SK-N-SH treated with all-trans-retinoic acid at 6 μM for 48 hours (cell line): ENCODE measurements at regions not wholly inside any gene's neighbourhood (a gene's known extent, or its start where the extent isn't known, plus 50 kb on each side); places are given as distances from the start of the nearest gene placed in this dataset.

Experiments
- ATAC-seq: fragments of 200-7000 bp; cut with Tn5 transposase; 3 replicates; pipeline ENCODE4 v1.9.1; 2020; ENCODE audit warnings: mild to moderate bottlenecking, moderate library complexity
- ARNTL ChIP-seq: fragments of 450-650 bp; formaldehyde crosslinking; IDR thresholded peaks from 2 replicates; pipeline ENCODE4 v1.5.0; 2020; ENCODE audit warnings: low read depth, mild to moderate bottlenecking, moderate library complexity, borderline replicate concordance
- BACH2 ChIP-seq: fragments of 250-450 bp; sonication (Bioruptor Pico); IDR thresholded peaks from 2 replicates; pipeline ENCODE4 v1.9.0; 2021; ENCODE audit warnings: mild to moderate bottlenecking, borderline replicate concordance
- CSDC2 ChIP-seq: fragments of 250-450 bp; sonication (Bioruptor Pico); IDR thresholded peaks from 2 replicates; pipeline ENCODE4 v1.5.0; 2020; ENCODE audit warnings: mild to moderate bottlenecking, moderate library complexity
- CSRNP3 ChIP-seq: fragments of 250-450 bp; sonication (Bioruptor Pico); IDR thresholded peaks from 2 replicates; pipeline ENCODE4 v1.5.1; 2021; ENCODE audit warnings: mild to moderate bottlenecking, moderate library complexity
- ESRRG ChIP-seq: fragments of 250-450 bp; sonication (Bioruptor Pico); IDR thresholded peaks from 2 replicates; pipeline ENCODE4 v1.6.1; 2021; ENCODE audit warnings: mild to moderate bottlenecking
- GLIS3 ChIP-seq: fragments of 250-450 bp; sonication (Bioruptor Pico); IDR thresholded peaks from 2 replicates; pipeline ENCODE4 v1.5.0; 2020; ENCODE audit warnings: mild to moderate bottlenecking, moderate library complexity
- ISL1 ChIP-seq: fragments of 250-450 bp; sonication (Bioruptor Pico); IDR thresholded peaks from 2 replicates; pipeline ENCODE4 v2.1.2; 2022; ENCODE audit warnings: mild to moderate bottlenecking, moderate library complexity
- OSR1 ChIP-seq: fragments of 250-450 bp; sonication (Bioruptor Pico); IDR thresholded peaks from 2 replicates; pipeline ENCODE4 v1.8.0; 2022; ENCODE audit warnings: moderate library complexity, mild to moderate bottlenecking, inconsistent platforms
- PPARA ChIP-seq: fragments of 250-450 bp; sonication (Bioruptor Pico); IDR thresholded peaks from 2 replicates; pipeline ENCODE4 v1.5.0; 2020; ENCODE audit warnings: mild to moderate bottlenecking, borderline replicate concordance
- SNAI2 ChIP-seq: fragments of 250-450 bp; sonication (Bioruptor Pico); IDR thresholded peaks from 2 replicates; pipeline ENCODE4 v1.5.0; 2020; ENCODE audit warnings: mild to moderate bottlenecking, moderate library complexity
- TCF4 ChIP-seq: fragments of 250-450 bp; sonication (Bioruptor Pico); IDR thresholded peaks from 2 replicates; pipeline ENCODE4 v1.8.0; 2021; ENCODE audit warnings: mild to moderate bottlenecking, moderate library complexity, borderline replicate concordance
- TOX ChIP-seq: fragments of 250-450 bp; sonication (Bioruptor Pico); IDR thresholded peaks from 2 replicates; pipeline ENCODE4 v1.8.0; 2021; ENCODE audit warnings: mild to moderate bottlenecking, moderate library complexity, borderline replicate concordance
- ZC3H10 ChIP-seq: fragments of 250-450 bp; sonication (Bioruptor Pico); IDR thresholded peaks from 2 replicates; pipeline ENCODE4 v1.5.1; 2021; ENCODE audit warnings: mild to moderate bottlenecking, moderate library complexity
- ZFP3 ChIP-seq: fragments of 250-450 bp; sonication (Bioruptor Pico); IDR thresholded peaks from 2 replicates; pipeline ENCODE4 v1.5.0; 2020; ENCODE audit warnings: mild to moderate bottlenecking, moderate library complexity
- ZFP30 ChIP-seq: fragments of 450-650 bp; formaldehyde crosslinking; IDR thresholded peaks from 2 replicates; pipeline ENCODE4 v1.5.0; 2022; ENCODE audit warnings: mild to moderate bottlenecking, moderate library complexity
- ZNF565 ChIP-seq: fragments of 450-650 bp; formaldehyde crosslinking; conservative IDR thresholded peaks from 2 replicates; pipeline ENCODE4 v1.5.0; 2020; ENCODE audit warnings: low read depth, mild to moderate bottlenecking, moderate library complexity
- ZNF70 ChIP-seq: fragments of 450-650 bp; formaldehyde crosslinking; IDR thresholded peaks from 2 replicates; pipeline ENCODE4 v1.5.0; 2020; ENCODE audit warnings: mild to moderate bottlenecking, moderate library complexity
- TF ChIP-seq, protein P1 (sequence below): fragments of 250-450 bp; sonication (Bioruptor Pico); IDR thresholded peaks from 2 replicates; pipeline ENCODE4 v1.5.1; 2020; ENCODE audit warnings: low read depth, mild to moderate bottlenecking, moderate library complexity
- TF ChIP-seq, protein P2 (sequence below): fragments of 250-450 bp; sonication (Bioruptor Pico); IDR thresholded peaks from 2 replicates; pipeline ENCODE4 v1.8.0; 2021; ENCODE audit warnings: low read depth, mild to moderate bottlenecking, moderate library complexity, borderline replicate concordance
- TF ChIP-seq, protein P3 (sequence below): fragments of 250-450 bp; sonication (Bioruptor Pico); IDR thresholded peaks from 2 replicates; pipeline ENCODE4 v1.5.0; 2020; ENCODE audit warnings: mild to moderate bottlenecking, moderate library complexity

DNA sequence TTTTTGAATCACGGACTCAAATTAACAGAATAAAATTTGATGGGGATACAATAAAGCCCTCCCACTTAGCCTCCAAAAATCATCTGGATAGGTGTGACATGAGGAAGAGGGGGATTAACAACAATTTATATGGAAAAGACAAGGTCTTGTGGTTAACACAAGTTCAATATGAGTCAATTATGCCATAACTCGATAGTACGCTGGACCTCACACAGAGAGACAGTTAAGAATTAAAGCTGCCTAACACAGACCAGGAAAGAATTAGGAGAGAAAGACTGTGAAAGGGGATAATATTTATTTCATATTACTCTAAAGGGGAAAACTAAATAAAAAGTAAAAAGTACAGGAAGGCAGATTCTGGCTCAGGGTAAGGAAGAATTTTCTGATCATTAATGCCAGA is 243.7 kb upstream of the LYPLAL1 start:
- TF ChIP-seq CSRNP3 (CRISPR knock-in tag), result no peak
- TF ChIP-seq ISL1, result no peak
- no peak for TF ChIP-seq PPARA
- no peak for TF ChIP-seq ZNF70 (CRISPR knock-in tag)
- TF ChIP-seq CSDC2 (CRISPR knock-in tag), result no peak
- TF ChIP-seq GLIS3 (CRISPR knock-in tag), result no peak
- ATAC-seq, result no peak

DNA sequence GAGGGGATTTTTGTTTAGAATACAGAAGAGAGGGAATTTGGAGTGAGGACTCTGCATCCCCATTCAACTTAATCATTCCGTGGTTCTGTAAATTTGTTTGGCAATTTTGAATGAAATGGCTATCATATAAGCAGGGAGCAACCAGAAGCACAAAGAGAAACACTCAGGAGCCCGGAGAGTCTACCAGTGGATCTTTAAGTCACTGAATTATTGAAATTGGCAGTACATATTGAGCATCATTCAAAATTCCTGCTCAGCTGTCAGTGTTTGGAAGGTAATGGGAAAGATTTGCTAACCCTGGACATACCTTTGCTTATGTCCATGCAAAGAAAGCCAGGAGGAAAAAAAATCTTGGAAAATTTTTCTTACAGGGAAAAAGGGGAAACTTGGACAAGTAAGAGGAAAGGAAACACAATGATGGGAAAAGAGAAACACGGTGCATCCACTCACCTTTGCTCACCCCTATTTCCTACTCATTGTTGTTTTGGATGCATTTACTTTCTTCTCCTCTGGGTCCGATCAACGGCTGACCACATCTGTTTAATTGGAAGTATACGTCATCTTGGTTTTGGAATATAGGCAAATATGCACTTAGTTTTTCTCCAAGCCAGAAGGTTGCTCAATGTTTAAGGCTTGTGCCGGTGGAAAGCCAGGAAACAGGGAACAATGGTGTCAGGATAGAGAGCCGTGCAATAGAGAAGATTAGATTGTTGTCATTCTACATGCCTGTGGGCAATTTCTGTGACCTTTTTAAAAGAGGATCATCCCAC is 243.0 kb upstream of the LYPLAL1 start:
- TF ChIP-seq ISL1 (no peak), CSDC2 (CRISPR knock-in tag) (no peak), TCF4 (CRISPR knock-in tag) (no peak), ESRRG (CRISPR knock-in tag) (no peak), GLIS3 (CRISPR knock-in tag) (no peak), BACH2 (CRISPR knock-in tag) (no peak), CSRNP3 (CRISPR knock-in tag) (no peak), ZNF70 (CRISPR knock-in tag) (no peak), ARNTL (CRISPR knock-in tag) (no peak), TOX (CRISPR knock-in tag) (no peak)
- TF ChIP-seq, protein P1, sequence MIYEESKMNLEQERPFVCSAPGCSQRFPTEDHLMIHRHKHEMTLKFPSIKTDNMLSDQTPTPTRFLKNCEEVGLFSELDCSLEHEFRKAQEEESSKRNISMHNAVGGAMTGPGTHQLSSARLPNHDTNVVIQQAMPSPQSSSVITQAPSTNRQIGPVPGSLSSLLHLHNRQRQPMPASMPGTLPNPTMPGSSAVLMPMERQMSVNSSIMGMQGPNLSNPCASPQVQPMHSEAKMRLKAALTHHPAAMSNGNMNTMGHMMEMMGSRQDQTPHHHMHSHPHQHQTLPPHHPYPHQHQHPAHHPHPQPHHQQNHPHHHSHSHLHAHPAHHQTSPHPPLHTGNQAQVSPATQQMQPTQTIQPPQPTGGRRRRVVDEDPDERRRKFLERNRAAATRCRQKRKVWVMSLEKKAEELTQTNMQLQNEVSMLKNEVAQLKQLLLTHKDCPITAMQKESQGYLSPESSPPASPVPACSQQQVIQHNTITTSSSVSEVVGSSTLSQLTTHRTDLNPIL (CRISPR knock-in tag), result no peak
- TF ChIP-seq, protein P2, sequence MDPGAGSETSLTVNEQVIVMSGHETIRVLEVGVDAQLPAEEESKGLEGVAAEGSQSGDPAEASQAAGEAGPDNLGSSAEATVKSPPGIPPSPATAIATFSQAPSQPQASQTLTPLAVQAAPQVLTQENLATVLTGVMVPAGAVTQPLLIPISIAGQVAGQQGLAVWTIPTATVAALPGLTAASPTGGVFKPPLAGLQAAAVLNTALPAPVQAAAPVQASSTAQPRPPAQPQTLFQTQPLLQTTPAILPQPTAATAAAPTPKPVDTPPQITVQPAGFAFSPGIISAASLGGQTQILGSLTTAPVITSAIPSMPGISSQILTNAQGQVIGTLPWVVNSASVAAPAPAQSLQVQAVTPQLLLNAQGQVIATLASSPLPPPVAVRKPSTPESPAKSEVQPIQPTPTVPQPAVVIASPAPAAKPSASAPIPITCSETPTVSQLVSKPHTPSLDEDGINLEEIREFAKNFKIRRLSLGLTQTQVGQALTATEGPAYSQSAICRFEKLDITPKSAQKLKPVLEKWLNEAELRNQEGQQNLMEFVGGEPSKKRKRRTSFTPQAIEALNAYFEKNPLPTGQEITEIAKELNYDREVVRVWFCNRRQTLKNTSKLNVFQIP (CRISPR knock-in tag), result no peak
- ATAC-seq, result no peak

DNA sequence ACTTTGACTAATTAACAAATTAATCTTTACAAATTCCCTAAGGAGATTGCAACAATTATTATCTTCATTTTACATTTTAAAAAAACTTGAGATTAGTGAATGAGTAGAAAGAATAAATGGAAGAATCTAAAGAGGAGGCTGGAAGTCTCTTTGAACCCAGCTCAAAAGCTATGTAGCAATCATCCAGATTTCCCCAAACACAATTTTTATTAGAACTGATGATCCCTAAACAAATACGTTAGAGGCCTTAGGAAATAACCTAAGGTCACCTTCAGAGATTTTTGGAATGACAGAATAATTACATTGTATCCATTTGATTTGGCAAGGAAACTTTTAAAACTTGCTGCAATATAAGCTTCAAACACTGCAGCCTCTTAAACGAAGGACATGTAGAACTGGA is 242.4 kb upstream of the LYPLAL1 start:
- ATAC-seq, result no peak
- TF ChIP-seq OSR1 (CRISPR knock-in tag) (no peak), ZNF70 (CRISPR knock-in tag) (no peak), ARNTL (CRISPR knock-in tag) (no peak), ZFP30 (CRISPR knock-in tag) (no peak), CSDC2 (CRISPR knock-in tag) (no peak), SNAI2 (no peak), PPARA (no peak), ZNF565 (CRISPR knock-in tag) (no peak), TCF4 (CRISPR knock-in tag) (no peak), ZFP3 (CRISPR knock-in tag) (no peak), ESRRG (CRISPR knock-in tag) (no peak), ZC3H10 (CRISPR knock-in tag) (no peak)
- TF ChIP-seq, protein P2 (CRISPR knock-in tag), result no peak
- TF ChIP-seq, protein P3, sequence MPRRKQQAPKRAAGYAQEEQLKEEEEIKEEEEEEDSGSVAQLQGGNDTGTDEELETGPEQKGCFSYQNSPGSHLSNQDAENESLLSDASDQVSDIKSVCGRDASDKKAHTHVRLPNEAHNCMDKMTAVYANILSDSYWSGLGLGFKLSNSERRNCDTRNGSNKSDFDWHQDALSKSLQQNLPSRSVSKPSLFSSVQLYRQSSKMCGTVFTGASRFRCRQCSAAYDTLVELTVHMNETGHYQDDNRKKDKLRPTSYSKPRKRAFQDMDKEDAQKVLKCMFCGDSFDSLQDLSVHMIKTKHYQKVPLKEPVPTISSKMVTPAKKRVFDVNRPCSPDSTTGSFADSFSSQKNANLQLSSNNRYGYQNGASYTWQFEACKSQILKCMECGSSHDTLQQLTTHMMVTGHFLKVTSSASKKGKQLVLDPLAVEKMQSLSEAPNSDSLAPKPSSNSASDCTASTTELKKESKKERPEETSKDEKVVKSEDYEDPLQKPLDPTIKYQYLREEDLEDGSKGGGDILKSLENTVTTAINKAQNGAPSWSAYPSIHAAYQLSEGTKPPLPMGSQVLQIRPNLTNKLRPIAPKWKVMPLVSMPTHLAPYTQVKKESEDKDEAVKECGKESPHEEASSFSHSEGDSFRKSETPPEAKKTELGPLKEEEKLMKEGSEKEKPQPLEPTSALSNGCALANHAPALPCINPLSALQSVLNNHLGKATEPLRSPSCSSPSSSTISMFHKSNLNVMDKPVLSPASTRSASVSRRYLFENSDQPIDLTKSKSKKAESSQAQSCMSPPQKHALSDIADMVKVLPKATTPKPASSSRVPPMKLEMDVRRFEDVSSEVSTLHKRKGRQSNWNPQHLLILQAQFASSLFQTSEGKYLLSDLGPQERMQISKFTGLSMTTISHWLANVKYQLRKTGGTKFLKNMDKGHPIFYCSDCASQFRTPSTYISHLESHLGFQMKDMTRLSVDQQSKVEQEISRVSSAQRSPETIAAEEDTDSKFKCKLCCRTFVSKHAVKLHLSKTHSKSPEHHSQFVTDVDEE (CRISPR knock-in tag), result no peak
- TF ChIP-seq, protein P1 (CRISPR knock-in tag), result no peak
